H1 (cell line): ENCODE measurements at regions not wholly inside any gene's neighbourhood (a gene's known extent, or its start where the extent isn't known, plus 50 kb on each side); places are given as distances from the start of the nearest gene placed in this dataset.

Experiments used
- CTCF ChIP-seq, 3 experiments: IDR thresholded peaks; 1 replicate in 2 of 3; 2 replicates in 1 of 3; pipeline versions ENCODE4 v1.5.1 to v1.6.1; 2011; ENCODE audit warnings: low read length in 3 of 3, mild to moderate bottlenecking in 3 of 3, inconsistent platforms in 2 of 3, low read depth in 1 of 3, moderate library complexity in 1 of 3; ENCODE audit not compliant: insufficient read depth in 1 of 3; ENCODE audit errors: control extremely low read depth in 1 of 3
- RAD21 ChIP-seq, 2 experiments: IDR thresholded peaks in 1 of 2; conservative IDR thresholded peaks in 1 of 2; 2 replicates each; pipeline ENCODE4 v1.6.1; 2011; ENCODE audit warnings: low read depth in 2 of 2, low read length in 2 of 2, improper control_type of control experiment in 1 of 2, inconsistent platforms in 1 of 2, mild to moderate bottlenecking in 1 of 2, moderate library complexity in 1 of 2

DNA sequence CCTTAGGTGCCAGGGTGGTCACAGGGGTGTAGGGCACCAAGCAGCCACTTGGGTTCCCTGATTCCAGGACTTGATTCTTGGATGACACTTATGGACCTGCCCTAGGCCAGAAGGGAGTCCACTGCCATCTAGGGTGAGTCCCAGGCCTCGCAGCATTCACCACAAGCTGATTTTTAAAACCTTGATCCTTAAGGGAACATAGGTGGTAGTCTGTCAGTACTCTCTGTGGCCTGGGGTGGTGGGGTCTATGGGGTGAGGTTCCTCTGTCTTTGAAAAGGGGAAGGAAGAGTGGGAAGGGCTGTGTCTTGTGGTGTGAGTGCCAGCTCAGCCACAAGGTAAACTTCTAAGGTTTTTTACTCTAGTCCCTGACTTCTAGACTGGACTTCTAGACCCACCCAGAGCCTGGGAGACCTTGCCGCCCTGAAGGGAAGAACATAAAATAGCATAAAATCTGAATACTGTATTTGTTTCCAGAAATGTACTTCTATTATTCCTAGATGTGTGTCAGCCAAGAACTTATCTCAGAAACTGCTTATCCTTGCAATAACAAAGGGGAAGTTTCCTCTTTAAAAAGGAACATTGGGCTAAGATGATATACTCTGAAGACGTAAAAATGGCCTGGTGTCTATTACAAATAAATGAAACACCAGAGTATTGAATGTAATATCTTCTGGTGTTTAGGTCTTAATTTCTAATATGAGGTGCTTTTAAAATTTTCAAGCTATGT, 757.3 kb downstream of the LTN1 start (continued):
- TF ChIP-seq CTCF (IDR thresholded peaks at IDR 0.05; ENCODE audit: control extremely low read depth in 1 of 3, insufficient read depth in 1 of 3, low read depth in 1 of 3, low read length in 3 of 3) (peak; percentile 27 to 49 (median 46)), RAD21 (IDR thresholded peaks at IDR 0.05 in 1 of 2, conservative IDR thresholded peaks at IDR 0.05 in 1 of 2; ENCODE audit: low read depth in 2 of 2, low read length in 2 of 2) (peak; percentile 43 to 53)
